Cardiac muscle cell (in vitro differentiated cells and primary cell): ENCODE measurements at regions not wholly inside any gene's neighbourhood (a gene's known extent, or its start where the extent isn't known, plus 50 kb on each side); places are given as distances from the start of the nearest gene placed in this dataset.

Experiments
- DNase-seq, 2 donors: peaks; one replicate each; pipeline versions ENCODE4 v3.0.0 to v3.0.0-alpha.2; 2010 to 2017; ENCODE audit warnings: low read depth in 1 of 2, low spot score in 1 of 2
- H3K27ac ChIP-seq: fragments of 200-600 bp; sonication (generic); 2 replicates; pipeline ENCODE4 v1.5.1; 2016
- H3K27me3 ChIP-seq: fragments of 200-600 bp; sonication (generic); 2 replicates; pipeline ENCODE4 v1.6.0; 2016; ENCODE audit warnings: control low read depth
- H3K36me3 ChIP-seq: fragments of 200-600 bp; sonication (generic); 2 replicates; pipeline ENCODE4 v1.5.1; 2016; ENCODE audit warnings: control low read depth
- H3K4me1 ChIP-seq: fragments of 200-600 bp; sonication (generic); 2 replicates; pipeline ENCODE4 v1.8.1; 2017; ENCODE audit warnings: low read depth, mild to moderate bottlenecking, mixed run types
- H3K4me3 ChIP-seq: fragments of 200-600 bp; sonication (generic); 2 replicates; pipeline ENCODE4 v1.5.1; 2016; ENCODE audit warnings: mild to moderate bottlenecking
- H3K9me3 ChIP-seq: fragments of 200-600 bp; sonication (generic); 2 replicates; pipeline ENCODE4 v1.5.1; 2017; ENCODE audit warnings: low read depth, mild to moderate bottlenecking, control low read depth
- TF ChIP-seq, protein P1 (sequence below): IDR thresholded peaks from 2 replicates; pipeline ENCODE4 v1.5.1; 2012; ENCODE audit warnings: low read depth, mild to moderate bottlenecking, low read length

DNA sequence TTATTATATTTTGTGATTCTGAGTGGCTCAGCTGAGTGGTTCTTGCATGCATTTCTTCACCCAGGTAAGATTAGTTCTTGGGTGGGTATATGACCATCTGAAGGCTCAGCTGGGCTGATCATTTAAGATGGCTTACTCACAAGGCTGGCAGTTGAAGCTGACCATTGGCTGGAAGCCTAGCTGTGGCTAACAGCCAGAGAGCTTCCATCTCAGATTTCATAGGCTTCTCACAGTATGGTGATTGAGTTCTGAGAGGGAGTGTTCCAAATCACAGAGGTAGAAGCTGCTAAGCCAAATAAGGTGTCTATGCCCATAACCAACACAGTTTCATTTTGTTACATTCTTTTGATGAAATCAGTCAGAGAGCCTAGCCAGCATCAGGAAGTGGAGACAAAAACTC lies 117.4 kb upstream of the RPRM start:
- DNase-seq: peak in 1 of 2 donors; percentile 20
- Histone ChIP-seq H3K9me3 (no peaks in the 10 kb centered on the region), H3K27ac (no peak overlapping the region), H3K36me3 (no peaks in the 10 kb centered on the region), H3K27me3 (no peaks in the 10 kb centered on the region), H3K4me1 (no peaks in the 10 kb centered on the region), H3K4me3 (no peak overlapping the region)
- TF ChIP-seq, protein P1, sequence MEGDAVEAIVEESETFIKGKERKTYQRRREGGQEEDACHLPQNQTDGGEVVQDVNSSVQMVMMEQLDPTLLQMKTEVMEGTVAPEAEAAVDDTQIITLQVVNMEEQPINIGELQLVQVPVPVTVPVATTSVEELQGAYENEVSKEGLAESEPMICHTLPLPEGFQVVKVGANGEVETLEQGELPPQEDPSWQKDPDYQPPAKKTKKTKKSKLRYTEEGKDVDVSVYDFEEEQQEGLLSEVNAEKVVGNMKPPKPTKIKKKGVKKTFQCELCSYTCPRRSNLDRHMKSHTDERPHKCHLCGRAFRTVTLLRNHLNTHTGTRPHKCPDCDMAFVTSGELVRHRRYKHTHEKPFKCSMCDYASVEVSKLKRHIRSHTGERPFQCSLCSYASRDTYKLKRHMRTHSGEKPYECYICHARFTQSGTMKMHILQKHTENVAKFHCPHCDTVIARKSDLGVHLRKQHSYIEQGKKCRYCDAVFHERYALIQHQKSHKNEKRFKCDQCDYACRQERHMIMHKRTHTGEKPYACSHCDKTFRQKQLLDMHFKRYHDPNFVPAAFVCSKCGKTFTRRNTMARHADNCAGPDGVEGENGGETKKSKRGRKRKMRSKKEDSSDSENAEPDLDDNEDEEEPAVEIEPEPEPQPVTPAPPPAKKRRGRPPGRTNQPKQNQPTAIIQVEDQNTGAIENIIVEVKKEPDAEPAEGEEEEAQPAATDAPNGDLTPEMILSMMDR: no peak

DNA sequence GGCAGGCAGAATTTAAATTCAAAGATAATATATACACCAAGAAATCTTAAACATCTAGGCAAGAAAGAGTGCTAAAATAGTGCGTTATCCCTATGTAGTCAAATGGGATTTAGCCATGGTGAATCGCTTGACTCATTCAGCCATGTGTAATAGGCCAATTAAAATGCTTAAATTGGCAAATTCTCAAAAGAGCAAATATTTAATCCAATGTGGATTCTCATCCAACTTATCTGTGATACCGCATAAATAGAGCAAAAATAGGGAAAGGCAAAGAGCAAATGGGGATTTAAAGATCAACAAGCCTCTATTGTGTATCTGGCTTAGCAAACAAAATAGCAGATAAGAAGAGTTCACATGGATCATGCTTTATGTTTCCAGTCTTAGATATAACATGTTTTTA lies 123.2 kb upstream of the RPRM start:
- H3K36me3 ChIP-seq: no peaks in the 10 kb centered on the region
- no peaks in the 10 kb centered on the region for H3K27me3 ChIP-seq
- no peaks in the 10 kb centered on the region for H3K9me3 ChIP-seq
- no peak for DNase-seq
- H3K4me3 ChIP-seq: no peak overlapping the region
- TF ChIP-seq, protein P1: no peak
- peaks cover 16% of the 10 kb centered on the region for H3K4me1 ChIP-seq
- H3K27ac ChIP-seq: no peak overlapping the region

DNA sequence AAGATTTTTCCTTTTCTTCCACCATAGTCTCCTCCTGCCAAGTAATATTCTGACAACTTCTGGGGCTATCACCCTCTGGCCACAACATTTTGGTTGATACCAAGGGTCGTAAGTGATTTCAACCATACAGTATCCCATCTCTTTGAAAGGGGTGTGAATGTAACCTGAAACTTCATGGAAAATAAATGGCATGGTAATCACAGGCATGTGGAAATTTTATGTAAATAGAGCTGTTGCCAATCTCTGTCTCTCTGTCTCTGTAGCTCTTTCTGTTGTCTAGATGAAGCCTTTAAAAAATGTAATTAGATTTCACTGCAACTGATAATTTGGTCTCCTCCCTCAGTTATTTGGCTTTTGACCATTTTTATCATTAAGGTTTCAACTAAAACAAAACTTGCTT lies 125.6 kb upstream of the RPRM start:
- Histone ChIP-seq H3K27ac (no peak overlapping the region), H3K27me3 (no peaks in the 10 kb centered on the region), H3K36me3 (no peaks in the 10 kb centered on the region), H3K4me3 (no peak overlapping the region), H3K9me3 (no peaks in the 10 kb centered on the region), H3K4me1 (peaks cover 16% of the 10 kb centered on the region)
- TF ChIP-seq, protein P1: no peak
- no peak for DNase-seq

DNA sequence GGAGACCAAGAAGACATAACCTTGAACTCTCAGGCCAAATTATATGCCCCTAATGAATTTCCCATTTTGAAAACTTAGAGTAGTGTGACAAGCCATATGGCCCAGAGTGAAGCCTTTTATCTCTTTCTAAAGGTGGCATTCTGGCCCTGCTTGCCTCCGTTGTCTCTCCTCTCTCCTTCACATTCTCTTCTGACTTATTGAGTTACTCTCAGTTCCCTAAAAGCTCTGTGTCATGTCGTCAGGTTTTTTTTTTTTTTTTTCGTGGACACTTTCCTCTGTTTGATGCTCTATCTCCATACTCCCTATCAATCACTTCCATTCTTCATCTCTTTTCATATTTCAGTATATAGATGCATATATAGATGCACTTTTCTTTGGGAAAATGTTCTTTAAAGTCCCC lies 128.1 kb upstream of the RPRM start:
- no peaks in the 10 kb centered on the region for H3K27me3 ChIP-seq
- no peak overlapping the region for H3K27ac ChIP-seq
- H3K4me1 ChIP-seq: peaks cover 16% of the 10 kb centered on the region
- TF ChIP-seq, protein P1: no peak
- no peaks in the 10 kb centered on the region for H3K9me3 ChIP-seq
- no peak overlapping the region for H3K4me3 ChIP-seq
- no peak for DNase-seq
- H3K36me3 ChIP-seq: no peaks in the 10 kb centered on the region

DNA sequence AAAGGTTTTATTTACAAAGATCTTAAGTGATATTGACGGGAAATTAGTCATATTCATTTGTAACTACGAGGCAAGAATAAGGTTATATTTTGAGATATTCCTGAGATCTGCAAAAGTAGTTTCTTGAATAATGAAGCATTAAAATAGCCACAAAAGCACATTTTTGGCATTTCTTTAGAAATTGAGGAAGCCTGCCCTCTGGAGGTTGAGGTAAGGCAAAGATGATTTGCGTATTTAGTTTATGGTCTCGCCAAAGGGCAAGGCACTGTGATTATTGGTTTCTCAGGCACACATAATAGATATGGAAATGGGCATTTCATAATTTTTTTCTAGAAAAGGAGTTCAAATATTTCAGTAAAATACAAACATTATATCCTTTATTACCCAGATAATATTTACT lies 143.7 kb upstream of the RPRM start:
- Histone ChIP-seq H3K4me3 (no peak overlapping the region), H3K36me3 (no peaks in the 10 kb centered on the region), H3K27me3 (no peaks in the 10 kb centered on the region), H3K9me3 (no peaks in the 10 kb centered on the region), H3K27ac (no peak overlapping the region), H3K4me1 (no peaks in the 10 kb centered on the region)
- TF ChIP-seq, protein P1: no peak
- DNase-seq: no peak

DNA sequence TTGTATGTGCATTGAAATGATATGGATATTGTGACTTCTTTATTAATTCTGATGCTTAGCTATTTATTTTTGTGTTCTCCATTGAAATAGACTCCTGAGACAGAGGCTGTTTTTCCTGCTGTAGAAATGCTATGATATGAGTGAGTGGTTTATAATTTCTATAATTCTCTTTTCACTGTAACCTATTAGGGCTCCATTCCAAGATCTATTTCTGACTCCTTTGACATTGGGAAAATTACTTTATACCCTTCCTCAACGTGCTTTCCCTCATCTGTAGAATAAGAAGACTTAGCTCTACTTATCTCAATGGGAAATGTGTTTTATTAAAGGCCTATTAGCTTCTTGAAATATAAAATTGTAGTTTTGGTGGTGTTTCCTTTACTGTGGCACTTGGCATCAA lies 144.5 kb upstream of the RPRM start:
- no peak overlapping the region for H3K27ac ChIP-seq
- H3K9me3 ChIP-seq: no peaks in the 10 kb centered on the region
- H3K4me3 ChIP-seq: no peak overlapping the region
- DNase-seq: no peak
- H3K4me1 ChIP-seq: no peaks in the 10 kb centered on the region
- TF ChIP-seq, protein P1: no peak
- H3K27me3 ChIP-seq: no peaks in the 10 kb centered on the region
- no peaks in the 10 kb centered on the region for H3K36me3 ChIP-seq
